T-cell (primary cell): ENCODE measurements at regions not wholly inside any gene's neighbourhood (a gene's known extent, or its start where the extent isn't known, plus 50 kb on each side); places are given as distances from the start of the nearest gene placed in this dataset.
"Not testable (repeated sequence)": the region's sequence is repeated elsewhere in the genome, so short reads cannot be mapped to it uniquely, and the experiment has no call there.

Experiments used
- ATAC-seq, 4 experiments: fragments of 200-7000 bp in 3 of 4; fragments of 150-1000 bp in 1 of 4; cut with Tn5 transposase; replicated peaks in 1 of 4; 1 replicate in 3 of 4; 2 replicates in 1 of 4; pipeline ENCODE4 v1.10.0; 2021; ENCODE audit warnings: moderate library complexity in 3 of 4, mild to moderate bottlenecking in 2 of 4, moderate number of reproducible peaks in 1 of 4
- CTCF ChIA-PET, 2 donors: fragments of 300-600 bp; sonication (Branson Sonifier 250); formaldehyde crosslinking; loops; one replicate each; lab custom pipeline; 2022; ENCODE audit warnings: antibody characterized with exemption in 2 of 2; lab: Charles Lee
- POLR2A ChIA-PET, 2 donors: fragments of 300-600 bp; sonication (Branson Sonifier 250); formaldehyde crosslinking; loops; one replicate each; lab custom pipeline; 2022; ENCODE audit warnings: antibody characterized with exemption in 2 of 2; lab: Charles Lee
- DNase-seq, 35 experiments: peaks; one replicate each; pipeline versions ENCODE4 v3.0.0 to v3.0.0-alpha.2; 2013 to 2023
- H3K27ac ChIP-seq: one replicate; pipeline ENCODE4 v1.5.1; 2013; ENCODE audit warnings: low read length
- H3K27me3 ChIP-seq, 2 experiments: replicated peaks in 1 of 2; 1 replicate in 1 of 2; 2 replicates in 1 of 2; pipeline versions ENCODE4 v1.6.1 to v1.7.0; 2013; ENCODE audit warnings: low read length in 1 of 2, mixed read lengths in 1 of 2; ENCODE audit not compliant: control insufficient read depth in 2 of 2, insufficient read depth in 2 of 2; ENCODE audit errors: extremely low read depth in 1 of 2
- H3K36me3 ChIP-seq, 2 donors: 1 replicate in 1 of 2; 2 replicates in 1 of 2; pipeline versions ENCODE4 v1.6.1 to v1.7.0; 2013; ENCODE audit warnings: low read length in 1 of 2; ENCODE audit not compliant: control insufficient read depth in 2 of 2, insufficient read depth in 1 of 2; ENCODE audit errors: extremely low read depth in 1 of 2
- H3K4me1 ChIP-seq, 2 experiments: 1 replicate in 1 of 2; 2 replicates in 1 of 2; pipeline versions ENCODE4 v1.6.1 to v1.7.0; 2013; ENCODE audit warnings: low read length in 2 of 2, mixed read lengths in 1 of 2; ENCODE audit not compliant: insufficient read depth in 2 of 2, control insufficient read depth in 1 of 2; ENCODE audit errors: extremely low read depth in 1 of 2
- H3K4me3 ChIP-seq, 2 donors: 1 replicate in 1 of 2; 2 replicates in 1 of 2; pipeline versions ENCODE4 v1.5.1 to v1.7.0; 2013; ENCODE audit warnings: mild to moderate bottlenecking in 2 of 2, low read length in 1 of 2, moderate library complexity in 1 of 2; ENCODE audit not compliant: control insufficient read depth in 1 of 2; ENCODE audit errors: extremely low read depth in 1 of 2
- H3K9me3 ChIP-seq: 2 replicates; pipeline ENCODE4 v1.7.0; 2013
- H3K27ac Mint-ChIP-seq, 2 donors: one replicate each; pipeline ENCODE4 v1.8.0; 2020 to 2021; ENCODE audit warnings: mild to moderate bottlenecking in 2 of 2, mixed read lengths in 2 of 2
- H3K27me3 Mint-ChIP-seq, 2 donors: one replicate each; pipeline ENCODE4 v1.8.0; 2021 to 2022; ENCODE audit warnings: mixed read lengths in 2 of 2
- H3K36me3 Mint-ChIP-seq: one replicate; pipeline ENCODE4 v1.8.0; 2021; ENCODE audit warnings: mixed read lengths
- H3K4me1 Mint-ChIP-seq, 3 donors: one replicate each; pipeline ENCODE4 v1.8.0; 2020 to 2022; ENCODE audit warnings: mixed read lengths in 3 of 3, mild to moderate bottlenecking in 1 of 3
- H3K4me3 Mint-ChIP-seq, 3 donors: one replicate each; pipeline ENCODE4 v1.8.0; 2020 to 2022; ENCODE audit warnings: mild to moderate bottlenecking in 3 of 3, mixed read lengths in 3 of 3, moderate library complexity in 3 of 3
- H3K9me3 Mint-ChIP-seq, 3 donors: one replicate each; pipeline ENCODE4 v1.8.0; 2020 to 2022; ENCODE audit warnings: mixed read lengths in 3 of 3
- WGBS: methylation state at CpG from one replicate; pipeline ENCODE4 v1.1.5; 2013; ENCODE audit warnings: missing lambda C conversion rate; ENCODE audit not compliant: insufficient coverage; 5-methylcytosine and 5-hydroxymethylcytosine counted together

- peaks cover 6 to 17% (median 13%) of the 10 kb centered on the region in 3 donors for H3K9me3 Mint-ChIP-seq
- no peaks in the 10 kb centered on the region for H3K9me3 ChIP-seq
- no peaks in the 10 kb centered on the region for H3K4me1 Mint-ChIP-seq
- no peak for DNase-seq
- ChIA-PET CTCF (no interaction called here), POLR2A (no interaction called here)
- no peaks in the 10 kb centered on the region for H3K36me3 Mint-ChIP-seq
- no peaks in the 10 kb centered on the region for H3K27me3 Mint-ChIP-seq
- no peak overlapping the region for H3K4me3 Mint-ChIP-seq
- no peaks in the 10 kb centered on the region for H3K27me3 ChIP-seq
- no peak overlapping the region for H3K27ac ChIP-seq
- no peak for ATAC-seq
- no peaks in the 10 kb centered on the region for H3K4me1 ChIP-seq
- H3K4me3 ChIP-seq, result no peak overlapping the region
- 40% methylated on average over 1 of the region's 3 CpGs for WGBS
- H3K27ac Mint-ChIP-seq, result no peak overlapping the region
- H3K36me3 ChIP-seq, result no peaks in the 10 kb centered on the region
These were observed 597.0 kb upstream of the RBFOX1 start for GRCh38 chr16:6735631-6736030.

- ATAC-seq (no peak), DNase-seq (no peak)
- POLR2A ChIA-PET, result no interaction called here
- Mint-ChIP-seq H3K27ac (no peak overlapping the region), H3K36me3 (no peaks in the 10 kb centered on the region), H3K4me1 (no peaks in the 10 kb centered on the region), H3K4me3 (no peak overlapping the region), H3K27me3 (no peaks in the 10 kb centered on the region), H3K9me3 (peaks cover 3 to 14% (median 7%) of the 10 kb centered on the region in 3 donors)
- Histone ChIP-seq H3K27me3 (no peaks in the 10 kb centered on the region), H3K4me1 (no peaks in the 10 kb centered on the region), H3K4me3 (no peak overlapping the region), H3K36me3 (no peaks in the 10 kb centered on the region), H3K9me3 (no peaks in the 10 kb centered on the region), H3K27ac (no peak overlapping the region)
- WGBS, result 78% methylated on average over 4 of the region's 4 CpGs
- CTCF ChIA-PET, result no interaction called here
These were observed 600.5 kb upstream of the RBFOX1 start for GRCh38 chr16:6732166-6732565.

GRCh38 chr16:6728381-6728780 is 604.3 kb upstream of the RBFOX1 start:
- Histone ChIP-seq H3K27me3 (no peaks in the 10 kb centered on the region), H3K9me3 (no peaks in the 10 kb centered on the region), H3K27ac (no peak overlapping the region), H3K36me3 (no peaks in the 10 kb centered on the region), H3K4me1 (no peaks in the 10 kb centered on the region), H3K4me3 (no peak overlapping the region)
- POLR2A ChIA-PET, result no interaction called here
- Mint-ChIP-seq H3K36me3 (no peaks in the 10 kb centered on the region), H3K9me3 (peaks cover 0 to 21% (median 13%) of the 10 kb centered on the region in 3 donors), H3K4me3 (no peak overlapping the region), H3K27me3 (no peaks in the 10 kb centered on the region), H3K4me1 (no peaks in the 10 kb centered on the region), H3K27ac (no peak overlapping the region)
- WGBS, result no CpG with 5 or more reads among the region's 3 CpGs
- CTCF ChIA-PET, result no interaction called here
- ATAC-seq (no peak), DNase-seq (no peak)

DNA sequence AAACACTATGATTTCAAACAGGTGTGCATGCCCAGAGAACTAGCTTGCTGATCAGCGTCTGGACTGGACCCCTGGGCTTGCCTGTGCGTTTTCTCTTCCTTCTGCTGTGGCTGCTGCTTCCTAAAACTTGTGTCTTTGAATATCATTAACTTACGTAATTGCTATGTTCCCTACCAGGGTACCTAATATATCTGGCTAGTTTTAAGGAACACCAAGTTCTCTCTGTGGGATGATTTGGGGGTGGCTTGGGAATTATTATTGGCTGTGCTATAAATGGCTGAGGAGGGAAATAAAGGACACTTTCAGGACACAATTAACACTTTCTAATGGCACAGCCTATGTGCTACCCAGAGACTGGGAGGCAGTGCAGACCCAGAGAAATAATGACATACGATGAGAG is 606.0 kb upstream of the RBFOX1 start:
- no peak for ATAC-seq

DNA sequence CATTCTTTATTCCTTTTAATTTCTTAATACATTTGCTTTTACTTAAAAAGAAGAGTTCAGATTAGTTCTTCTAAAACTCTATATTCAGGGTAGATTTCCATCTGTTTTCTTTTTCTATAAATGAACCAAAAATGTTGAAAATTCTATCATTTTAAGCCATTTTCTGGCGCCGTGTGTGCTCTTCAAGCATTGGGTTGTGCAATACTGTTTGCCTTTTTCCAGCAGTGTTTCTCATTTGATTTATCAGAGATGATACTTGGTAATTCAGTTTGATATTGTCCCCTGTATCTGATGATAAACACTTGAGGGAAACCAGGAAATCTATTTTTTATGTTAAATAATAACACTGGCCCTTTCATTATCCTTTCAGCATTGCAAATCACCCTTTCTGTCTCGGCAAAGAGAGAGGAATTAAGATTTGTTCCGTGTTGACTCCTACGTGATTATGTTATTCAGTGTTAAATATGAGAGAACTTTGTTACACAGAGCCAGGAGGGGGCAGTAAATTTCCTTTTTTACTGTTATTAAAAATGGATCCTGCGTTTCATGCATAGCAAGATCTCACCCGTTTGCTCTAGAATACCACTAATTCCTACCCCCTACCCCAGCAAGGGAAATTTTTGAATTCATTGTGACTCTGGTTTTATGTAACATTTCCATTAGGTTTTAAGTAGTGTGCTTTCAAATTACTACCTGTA is 606.9 kb upstream of the RBFOX1 start:
- no peak overlapping the region for H3K27ac Mint-ChIP-seq

More for the DNA sequence above, 606.0 kb upstream of the RBFOX1 start:
- no peak for DNase-seq
- Mint-ChIP-seq H3K27me3 (no peaks in the 10 kb centered on the region), H3K4me1 (no peaks in the 10 kb centered on the region), H3K36me3 (no peaks in the 10 kb centered on the region), H3K9me3 (peaks cover 0 to 13% (median 12%) of the 10 kb centered on the region in 3 donors), H3K27ac (no peak overlapping the region), H3K4me3 (no peak overlapping the region)
- H3K4me1 ChIP-seq, result no peaks in the 10 kb centered on the region
- no peaks in the 10 kb centered on the region for H3K9me3 ChIP-seq
- 0% methylated on average over 1 of the region's 4 CpGs for WGBS
- no peak overlapping the region for H3K27ac ChIP-seq
- H3K36me3 ChIP-seq, result no peaks in the 10 kb centered on the region
- CTCF ChIA-PET, result no interaction called here
- H3K27me3 ChIP-seq, result no peaks in the 10 kb centered on the region
- H3K4me3 ChIP-seq, result no peak overlapping the region
- POLR2A ChIA-PET, result no interaction called here

GRCh38 chr16:6725206-6725605 is 607.4 kb upstream of the RBFOX1 start:
- H3K4me3 ChIP-seq, ATAC-seq, H3K9me3 ChIP-seq, H3K36me3 ChIP-seq, H3K4me1 Mint-ChIP-seq, H3K36me3 Mint-ChIP-seq, H3K27me3 Mint-ChIP-seq, H3K4me1 ChIP-seq, POLR2A ChIA-PET, DNase-seq, H3K4me3 Mint-ChIP-seq, H3K27ac ChIP-seq, H3K27ac Mint-ChIP-seq, CTCF ChIA-PET, H3K27me3 ChIP-seq: not testable (repeated sequence)
- peaks cover 4 to 16% (median 11%) of the 10 kb centered on the region in 3 donors for H3K9me3 Mint-ChIP-seq
- 83% methylated on average over 8 of the region's 10 CpGs for WGBS

More for the DNA sequence above, 606.9 kb upstream of the RBFOX1 start:
- no CpG with 5 or more reads among the region's 7 CpGs for WGBS
- POLR2A ChIA-PET, result no interaction called here
- DNase-seq (no peak), ATAC-seq (no peak)
- no peaks in the 10 kb centered on the region for H3K27me3 ChIP-seq
- H3K4me1 ChIP-seq, result no peaks in the 10 kb centered on the region
- H3K36me3 Mint-ChIP-seq, result no peaks in the 10 kb centered on the region
- H3K4me3 ChIP-seq, result no peak overlapping the region
- H3K27ac ChIP-seq, result no peak overlapping the region
- no peak overlapping the region for H3K4me3 Mint-ChIP-seq
- H3K36me3 ChIP-seq, result no peaks in the 10 kb centered on the region
- no peaks in the 10 kb centered on the region for H3K4me1 Mint-ChIP-seq
- H3K9me3 Mint-ChIP-seq, result peaks cover 0 to 13% (median 11%) of the 10 kb centered on the region in 3 donors
- CTCF ChIA-PET, result no interaction called here
- no peaks in the 10 kb centered on the region for H3K9me3 ChIP-seq
- H3K27me3 Mint-ChIP-seq, result no peaks in the 10 kb centered on the region

DNA sequence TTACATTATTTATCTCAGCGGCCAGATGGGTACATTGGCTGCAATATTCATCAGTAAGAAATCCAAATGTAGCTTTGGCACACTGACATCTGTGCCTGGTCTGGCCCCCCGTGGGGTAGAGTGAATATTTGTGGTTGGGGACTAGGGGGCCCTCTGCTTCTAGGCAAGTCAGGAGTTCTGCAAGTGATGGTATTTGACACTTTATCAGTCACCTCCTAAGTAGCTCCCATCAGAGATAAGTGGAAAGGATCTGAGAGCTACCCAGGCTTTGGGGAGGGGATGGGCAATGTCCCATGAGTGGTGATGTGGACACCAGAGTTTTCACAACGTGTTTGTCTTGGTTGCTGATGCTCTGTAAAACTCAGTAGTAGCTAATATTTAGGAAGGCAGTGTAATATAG is 609.9 kb upstream of the RBFOX1 start:
- Mint-ChIP-seq H3K36me3 (no peaks in the 10 kb centered on the region), H3K9me3 (peaks cover 9 to 19% (median 13%) of the 10 kb centered on the region in 3 donors), H3K4me1 (no peaks in the 10 kb centered on the region), H3K4me3 (no peak overlapping the region), H3K27me3 (no peaks in the 10 kb centered on the region), H3K27ac (no peak overlapping the region)
- ChIA-PET CTCF (no interaction called here), POLR2A (no interaction called here)
- no peak overlapping the region for H3K4me3 ChIP-seq
- DNase-seq (no peak), ATAC-seq (no peak)
- WGBS, result 17% methylated on average over 1 of the region's 3 CpGs
- no peaks in the 10 kb centered on the region for H3K9me3 ChIP-seq
- no peaks in the 10 kb centered on the region for H3K36me3 ChIP-seq
- no peak overlapping the region for H3K27ac ChIP-seq
- H3K4me1 ChIP-seq, result no peaks in the 10 kb centered on the region
- no peaks in the 10 kb centered on the region for H3K27me3 ChIP-seq
